Endodermal cell (in vitro differentiated cells): ENCODE measurements at regions not wholly inside any gene's neighbourhood (a gene's known extent, or its start where the extent isn't known, plus 50 kb on each side); places are given as distances from the start of the nearest gene placed in this dataset.

Experiments
- DNase-seq: peaks from one replicate; pipeline ENCODE4 v3.0.0-alpha.2; 2017
- H3K27ac ChIP-seq: 2 replicates; pipeline ENCODE4 v1.5.1; 2013; ENCODE audit warnings: mild to moderate bottlenecking, low read depth, low read length, moderate library complexity
- H3K27me3 ChIP-seq: 2 replicates; pipeline ENCODE4 v1.6.1; 2013; ENCODE audit warnings: mild to moderate bottlenecking, low read length, moderate library complexity; ENCODE audit not compliant: insufficient read depth, control insufficient read depth, poor library complexity, severe bottlenecking
- H3K36me3 ChIP-seq: 2 replicates; pipeline ENCODE4 v1.7.0; 2013; ENCODE audit warnings: mild to moderate bottlenecking, low read length, moderate library complexity; ENCODE audit not compliant: control insufficient read depth, insufficient read depth
- H3K4me1 ChIP-seq: one replicate; pipeline ENCODE4 v1.7.0; 2013; ENCODE audit warnings: low read length; ENCODE audit not compliant: control insufficient read depth, insufficient read depth
- H3K4me3 ChIP-seq: 2 replicates; pipeline ENCODE4 v1.5.1; 2013; ENCODE audit warnings: mild to moderate bottlenecking, low read length, moderate library complexity
- H3K9ac ChIP-seq: 2 replicates; pipeline ENCODE4 v1.6.1; 2013; ENCODE audit warnings: mild to moderate bottlenecking, low read length, moderate library complexity; ENCODE audit not compliant: poor library complexity, severe bottlenecking; ENCODE audit errors: extremely low read depth
- H3K9me3 ChIP-seq: 2 replicates; pipeline ENCODE4 v1.6.1; 2013; ENCODE audit warnings: mild to moderate bottlenecking, low read length, moderate library complexity; ENCODE audit not compliant: control insufficient read depth
- H3K27ac Mint-ChIP-seq: 2 replicates; pipeline ENCODE4 v1.8.0; 2020; ENCODE audit warnings: mixed read lengths
- H3K27me3 Mint-ChIP-seq: 2 replicates; pipeline ENCODE4 v1.8.0; 2021; ENCODE audit warnings: mild to moderate bottlenecking, mixed read lengths; ENCODE audit not compliant: insufficient read depth
- H3K36me3 Mint-ChIP-seq: 2 replicates; pipeline ENCODE4 v1.8.0; 2020; ENCODE audit warnings: low read depth, mixed read lengths
- H3K4me1 Mint-ChIP-seq: 2 replicates; pipeline ENCODE4 v1.8.0; 2020; ENCODE audit warnings: mixed read lengths
- H3K4me3 Mint-ChIP-seq: 2 replicates; pipeline ENCODE4 v1.8.0; 2020; ENCODE audit warnings: mild to moderate bottlenecking, moderate library complexity, mixed read lengths
- H3K9me3 Mint-ChIP-seq: 2 replicates; pipeline ENCODE4 v1.8.0; 2020; ENCODE audit warnings: mild to moderate bottlenecking, mixed read lengths
- CTCF ChIP-seq: fragments of 200-600 bp; sonication (generic); conservative IDR thresholded peaks from 2 replicates; pipeline ENCODE4 v1.5.0; 2021; ENCODE audit warnings: antibody characterized with exemption, mild to moderate bottlenecking
- WGBS, 2 experiments: methylation state at CpG; one replicate each; pipeline versions ENCODE4 v1.1.5 to v1.1.7; 2013; ENCODE audit warnings: missing lambda C conversion rate in 2 of 2, mixed read lengths in 1 of 2; ENCODE audit not compliant: insufficient coverage in 1 of 2, insufficient read length in 1 of 2; 5-methylcytosine and 5-hydroxymethylcytosine counted together

DNA sequence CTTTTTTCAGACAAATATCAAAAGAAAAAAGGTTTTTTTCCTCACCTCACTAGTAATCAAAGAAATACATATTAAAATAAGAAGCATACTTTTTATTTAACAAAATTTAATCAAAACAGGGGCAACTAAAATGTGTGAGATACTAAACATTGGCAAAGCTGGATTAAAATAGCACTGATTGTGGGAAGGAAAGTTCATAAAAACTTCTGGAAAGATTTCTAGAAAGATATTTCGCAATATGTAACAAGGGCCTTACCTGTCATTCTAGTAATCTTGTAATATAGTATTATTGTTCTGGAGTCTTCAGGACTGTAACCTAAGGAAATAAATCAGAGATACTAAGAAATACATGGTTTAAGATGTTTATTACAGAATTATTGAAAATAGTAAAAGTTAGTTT, 482.5 kb downstream of the SUCLA2 start:
- no peaks in the 10 kb centered on the region for H3K36me3 ChIP-seq
- peaks cover 14% of the 10 kb centered on the region for H3K9me3 Mint-ChIP-seq
- no peaks in the 10 kb centered on the region for H3K27me3 ChIP-seq
- no peak for TF ChIP-seq CTCF
- H3K4me1 Mint-ChIP-seq: no peaks in the 10 kb centered on the region
- no peak overlapping the region for H3K27ac ChIP-seq
- H3K9me3 ChIP-seq: no peaks in the 10 kb centered on the region
- H3K4me3 ChIP-seq: no peak overlapping the region
- no peak for DNase-seq
- H3K27ac Mint-ChIP-seq: no peak overlapping the region
- H3K9ac ChIP-seq: no peak overlapping the region
- H3K27me3 Mint-ChIP-seq: no peaks in the 10 kb centered on the region
- H3K36me3 Mint-ChIP-seq: no peaks in the 10 kb centered on the region
- H3K4me1 ChIP-seq: no peaks in the 10 kb centered on the region
- WGBS, 2 experiments: 83 to 92% methylated on average over 1 of the region's 1 CpG
- H3K4me3 Mint-ChIP-seq: no peak overlapping the region

DNA sequence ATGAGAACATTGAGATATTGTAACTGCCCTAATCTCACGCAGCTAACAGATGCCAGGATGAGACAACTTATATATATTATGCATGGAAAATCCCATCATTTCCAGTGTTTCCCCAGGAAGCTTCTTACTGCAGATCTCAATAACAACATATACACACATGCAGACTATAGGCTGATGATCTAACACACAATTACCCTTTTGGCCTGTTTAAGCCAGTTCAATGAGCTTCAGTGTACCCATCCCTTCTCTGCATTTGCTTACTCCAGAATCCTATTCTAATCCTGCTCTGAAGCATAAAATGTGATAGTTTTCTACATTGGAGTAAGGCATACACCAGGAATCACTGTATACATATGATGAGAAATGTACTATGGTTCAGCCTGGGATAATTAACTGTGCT, 489.4 kb downstream of the SUCLA2 start:
- H3K27me3 ChIP-seq: no peaks in the 10 kb centered on the region
- no peak overlapping the region for H3K27ac ChIP-seq
- no peaks in the 10 kb centered on the region for H3K36me3 ChIP-seq
- no peaks in the 10 kb centered on the region for H3K9me3 ChIP-seq
- no peak overlapping the region for H3K4me3 Mint-ChIP-seq
- H3K36me3 Mint-ChIP-seq: no peaks in the 10 kb centered on the region
- H3K4me1 Mint-ChIP-seq: no peaks in the 10 kb centered on the region
- no peak overlapping the region for H3K4me3 ChIP-seq
- H3K9me3 Mint-ChIP-seq: peaks cover 3% of the 10 kb centered on the region
- no peak overlapping the region for H3K9ac ChIP-seq
- no peaks in the 10 kb centered on the region for H3K27me3 Mint-ChIP-seq
- no peak for DNase-seq
- WGBS, 2 experiments: 100% methylated on average over 1 of the region's 1 CpG; no CpG with 5 or more reads in 1 of the 2 experiments
- H3K27ac Mint-ChIP-seq: no peak overlapping the region
- H3K4me1 ChIP-seq: no peaks in the 10 kb centered on the region
- TF ChIP-seq CTCF: no peak

GRCh38 chr13:47508527-47509228, 492.4 kb downstream of the SUCLA2 start:
- TF ChIP-seq CTCF: no peak
- H3K9me3 ChIP-seq: no peaks in the 10 kb centered on the region
- no peak for DNase-seq
- WGBS, 2 experiments: 83 to 86% methylated on average over 2 to 5 of the region's 5 CpGs
- H3K4me3 ChIP-seq: no peak overlapping the region
- Mint-ChIP-seq H3K4me1 (no peaks in the 10 kb centered on the region), H3K36me3 (no peaks in the 10 kb centered on the region), H3K9me3 (no peaks in the 10 kb centered on the region), H3K4me3 (no peak overlapping the region), H3K27ac (no peak overlapping the region), H3K27me3 (no peaks in the 10 kb centered on the region)
- no peak overlapping the region for H3K9ac ChIP-seq
- H3K27me3 ChIP-seq: no peaks in the 10 kb centered on the region
- H3K36me3 ChIP-seq: no peaks in the 10 kb centered on the region
- H3K4me1 ChIP-seq: no peaks in the 10 kb centered on the region
- no peak overlapping the region for H3K27ac ChIP-seq
